Right lobe of liver (tissue), 6 donors: ENCODE measurements at regions not wholly inside any gene's neighbourhood (a gene's known extent, or its start where the extent isn't known, plus 50 kb on each side); places are given as distances from the start of the nearest gene placed in this dataset.

Source experiments
- ATAC-seq, 4 donors: fragments of 200-7000 bp; cut with Tn5 transposase; one replicate each; pipeline ENCODE4 v1.9.1; 2020; ENCODE audit warnings: mild to moderate bottlenecking in 4 of 4, moderate library complexity in 4 of 4
- DNase-seq, 3 donors: peaks; one replicate each; pipeline ENCODE4 v3.0.0-alpha.2; 2020
- H3K27ac ChIP-seq, 3 donors: fragments of 200-600 bp; one replicate each; pipeline ENCODE4 v1.8.0; 2022
- H3K27me3 ChIP-seq, 2 donors: fragments of 200-600 bp; one replicate each; pipeline ENCODE4 v1.8.0; 2022
- H3K36me3 ChIP-seq, 4 donors: fragments of 200-600 bp; sonication (generic) in 1 of 4; one replicate each; pipeline versions ENCODE4 v1.5.1 to v1.8.0; 2017 to 2022; ENCODE audit warnings: control low read depth in 1 of 4
- H3K4me1 ChIP-seq, 4 donors: fragments of 200-600 bp; sonication (generic) in 1 of 4; one replicate each; pipeline versions ENCODE4 v1.5.1 to v1.8.0; 2017 to 2022; ENCODE audit warnings: control low read depth in 1 of 4
- H3K4me3 ChIP-seq, 3 donors: fragments of 200-600 bp; one replicate each; pipeline ENCODE4 v1.8.0; 2022
- H3K9me3 ChIP-seq, 4 donors: fragments of 200-600 bp; sonication (generic) in 1 of 4; one replicate each; pipeline versions ENCODE4 v1.5.1 to v1.8.0; 2017 to 2022; ENCODE audit warnings: control low read depth in 1 of 4
- CTCF ChIP-seq, 4 donors: fragments of 200-600 bp in 3 of 4; fragments of 450-650 bp in 1 of 4; IDR thresholded peaks; one replicate each; pipeline versions ENCODE4 v1.5.1 to v1.8.0; 2016 to 2022; ENCODE audit warnings: antibody characterized with exemption in 4 of 4, mild to moderate bottlenecking in 2 of 4
- POLR2A ChIP-seq: fragments of 450-650 bp; IDR thresholded peaks from one replicate; pipeline ENCODE4 v1.6.1; 2017; ENCODE audit warnings: antibody characterized with exemption, mild to moderate bottlenecking
- WGBS: methylation state at CpG from one replicate; pipeline ENCODE4 v1.1.6; 2018; ENCODE audit warnings: low coverage, low lambda C conversion rate; ENCODE audit not compliant: insufficient coverage; ENCODE audit errors: missing lambda C conversion rate; 5-methylcytosine and 5-hydroxymethylcytosine counted together
- intact Hi-C, 2 donors: fragments of 100-400 bp; cut with DNase I; formaldehyde crosslinking; loops; one replicate each; pipeline versions ENCODE4 v1.11.2 to v1.14.1; 2022
- microRNA-seq, 2 donors: library from miRNA; unstranded; fragments of <30 nt; microRNA quantifications; one replicate each; pipeline ENCODE4, GENCODE V29; 2019 to 2020
- small RNA-seq, 2 experiments: library from RNA; depleted of rRNA; stranded (forward); fragments of <200 nt; gene quantifications; one replicate each; pipeline ENCODE3, GENCODE V24; 2016
- donor health status: DM: no; HTN: yes; CAD: no.
- donor health status: DM: no; HTN: no; CAD: no.
- donor health status: DM: no; HTN: no; CAD: no.
- donor health status: DM: no; HTN: yes; CAD: no.
- donor health status: DM: no; HTN: yes; CAD: no.

- H3K4me3 ChIP-seq = no peak overlapping the region
- 85% methylated on average over 4 of the region's 5 CpGs for WGBS
- no peaks in the 10 kb centered on the region for H3K36me3 ChIP-seq
- H3K4me1 ChIP-seq = no peaks in the 10 kb centered on the region
- TF ChIP-seq CTCF (IDR thresholded peaks at IDR 0.05) = no peak
- no peak for TF ChIP-seq POLR2A
- H3K9me3 ChIP-seq = no peaks in the 10 kb centered on the region
- no peak for ATAC-seq
- intact Hi-C loops = no loop called here
- H3K27me3 ChIP-seq = no peaks in the 10 kb centered on the region
- DNase-seq = no peak
- no peak overlapping the region for H3K27ac ChIP-seq
Observed at GRCh38 chr11:11677672-11678356, 56.0 kb upstream of the GALNT18 start.

GRCh38 chr11:11675671-11676181 lies 53.9 kb upstream of the GALNT18 start:
- TF ChIP-seq CTCF (IDR thresholded peaks at IDR 0.05) (no peak), POLR2A (no peak)
- ATAC-seq = no peak

GRCh38 chr11:11672789-11673188 lies 51.0 kb upstream of the GALNT18 start:
- ATAC-seq (no peak), DNase-seq (no peak)
- Histone ChIP-seq H3K4me3 (no peak overlapping the region), H3K27ac (no peak overlapping the region), H3K9me3 (no peaks in the 10 kb centered on the region), H3K36me3 (no peaks in the 10 kb centered on the region), H3K27me3 (no peaks in the 10 kb centered on the region), H3K4me1 (no peaks in the 10 kb centered on the region)
- TF ChIP-seq POLR2A = no peak
- TF ChIP-seq CTCF (IDR thresholded peaks at IDR 0.05) = no peak
- WGBS = 58% methylated on average over 7 of the region's 8 CpGs
- intact Hi-C loops = no loop called here

More at GRCh38 chr11:11675671-11676181, 53.9 kb upstream of the GALNT18 start:
- Histone ChIP-seq H3K36me3 (no peaks in the 10 kb centered on the region), H3K9me3 (no peaks in the 10 kb centered on the region), H3K27me3 (no peaks in the 10 kb centered on the region), H3K4me1 (no peaks in the 10 kb centered on the region), H3K4me3 (no peak overlapping the region), H3K27ac (no peak overlapping the region)
- no peak for DNase-seq
- intact Hi-C loops = no loop called here
- WGBS = 58% methylated on average over 3 of the region's 4 CpGs

- H3K4me1 ChIP-seq = no peaks in the 10 kb centered on the region
- WGBS = 78% methylated on average over 2 of the region's 3 CpGs
- intact Hi-C loops = no loop called here
- DNase-seq (no peak), ATAC-seq (no peak)
- H3K27ac ChIP-seq = no peak overlapping the region
- TF ChIP-seq CTCF (IDR thresholded peaks at IDR 0.05) (no peak), POLR2A (no peak)
- no peaks in the 10 kb centered on the region for H3K27me3 ChIP-seq
- no peaks in the 10 kb centered on the region for H3K9me3 ChIP-seq
- no peaks in the 10 kb centered on the region for H3K36me3 ChIP-seq
- H3K4me3 ChIP-seq = no peak overlapping the region
Observed at GRCh38 chr11:11672101-11672500, 50.3 kb upstream of the GALNT18 start.

Small RNA genes in the stretch of these regions (microRNA-seq; reads per million reads assigned to microRNA genes)
- 0 reads per million in 2 donors for gene MIR8070

Small RNA genes in the stretch of these regions (small RNA-seq; reads per million reads assigned to genes)
- gene MIR8070 = 0 reads per million in 2 experiments
